GM19240 (cell line): ENCODE measurements at regions not wholly inside any gene's neighbourhood (a gene's known extent, or its start where the extent isn't known, plus 50 kb on each side); places are given as distances from the start of the nearest gene placed in this dataset.

Experiments used
- DNase-seq: peaks from one replicate; pipeline ENCODE4 v3.0.0; 2011; ENCODE audit warnings: low spot score; ENCODE audit not compliant: insufficient read length

DNA sequence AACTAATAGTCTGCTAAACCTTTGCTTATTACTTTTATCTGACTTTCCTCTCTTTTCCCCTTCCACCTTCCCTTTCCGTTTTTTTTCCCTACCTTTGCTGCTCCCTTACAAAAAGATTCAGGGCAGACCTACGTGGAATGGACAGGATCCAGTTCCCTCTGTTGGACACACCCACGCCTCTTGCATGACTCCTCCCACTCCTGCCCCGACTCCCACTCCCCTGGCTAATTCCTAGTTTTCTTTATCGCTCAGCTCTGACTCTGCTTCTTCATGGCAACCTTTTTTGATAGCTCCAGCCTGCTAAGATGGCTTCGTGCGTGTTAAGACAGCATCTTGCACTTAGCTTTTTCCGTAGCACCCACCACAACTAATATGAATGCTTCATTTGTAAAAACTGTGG is 715.6 kb upstream of the NRSN1 start:
- DNase-seq, result no peak

DNA sequence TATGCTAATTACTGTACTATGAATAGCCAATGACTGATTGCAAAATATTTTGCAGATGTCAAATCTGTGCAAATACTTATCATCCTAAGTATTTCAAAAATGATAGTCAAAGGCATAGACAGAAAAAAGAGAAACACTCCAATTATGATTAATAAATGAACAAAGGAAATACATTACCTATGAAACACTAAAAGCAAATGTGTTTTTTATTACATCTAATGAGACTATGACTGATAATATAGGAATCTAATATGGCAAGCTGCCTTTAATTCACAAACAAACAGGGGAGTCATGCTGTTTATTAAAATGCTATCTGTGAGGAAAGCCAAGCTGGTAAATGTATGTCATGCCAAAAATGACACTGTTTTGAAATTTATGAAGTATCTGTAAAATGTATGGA is 713.2 kb upstream of the NRSN1 start:
- DNase-seq, result no peak

DNA sequence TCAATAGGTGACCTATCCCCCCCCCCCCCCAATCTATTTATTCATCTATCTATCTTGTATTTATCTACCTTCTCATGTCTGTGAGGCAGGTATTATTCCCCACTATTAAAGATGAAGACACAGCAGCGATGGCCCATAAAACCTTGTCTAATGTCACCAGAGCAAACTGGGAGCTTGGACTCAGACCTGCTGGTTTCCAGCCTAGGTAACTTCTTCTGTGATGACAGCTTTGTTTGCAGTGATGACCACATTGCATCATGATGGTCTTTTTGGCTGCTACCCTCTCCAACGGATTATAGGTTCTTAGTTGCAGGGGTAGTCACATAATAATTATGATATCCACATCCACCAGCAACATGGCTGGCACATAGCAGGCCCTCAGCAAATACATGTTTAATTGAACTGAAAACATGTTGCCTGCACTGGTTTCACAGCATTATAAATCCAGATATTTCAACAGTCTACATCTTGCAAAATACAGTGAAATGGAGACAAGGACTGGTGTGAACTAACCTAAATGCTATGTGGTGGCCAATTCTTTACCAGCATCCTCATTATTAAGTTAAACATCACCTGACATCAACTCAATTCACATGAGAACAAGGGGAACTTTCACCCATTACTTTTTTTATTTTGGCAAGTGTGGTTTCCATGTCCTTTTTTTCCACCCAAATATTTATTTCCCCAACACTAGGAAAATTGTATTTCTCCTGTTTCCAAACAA is 712.5 kb upstream of the NRSN1 start:
- DNase-seq, result no peak

DNA sequence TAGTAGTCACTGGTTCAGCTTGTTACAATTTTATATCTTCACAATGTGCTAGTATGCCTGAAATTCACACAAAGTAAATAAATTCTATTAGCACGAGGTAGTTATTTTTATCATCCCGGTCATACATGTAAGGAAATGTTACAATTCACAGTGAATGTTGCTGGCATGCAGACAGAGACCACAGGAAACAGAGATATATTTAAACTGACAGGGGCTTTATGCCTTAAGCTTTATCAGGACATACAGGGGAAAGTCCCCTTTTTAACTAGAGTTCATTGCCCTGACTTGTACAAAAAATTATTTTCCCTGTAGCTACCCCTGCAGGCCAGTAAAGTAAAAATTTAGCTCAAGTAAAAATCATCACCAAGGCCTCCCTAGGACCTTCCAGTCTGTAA is 712.0 kb upstream of the NRSN1 start:
- DNase-seq, result no peak

DNA sequence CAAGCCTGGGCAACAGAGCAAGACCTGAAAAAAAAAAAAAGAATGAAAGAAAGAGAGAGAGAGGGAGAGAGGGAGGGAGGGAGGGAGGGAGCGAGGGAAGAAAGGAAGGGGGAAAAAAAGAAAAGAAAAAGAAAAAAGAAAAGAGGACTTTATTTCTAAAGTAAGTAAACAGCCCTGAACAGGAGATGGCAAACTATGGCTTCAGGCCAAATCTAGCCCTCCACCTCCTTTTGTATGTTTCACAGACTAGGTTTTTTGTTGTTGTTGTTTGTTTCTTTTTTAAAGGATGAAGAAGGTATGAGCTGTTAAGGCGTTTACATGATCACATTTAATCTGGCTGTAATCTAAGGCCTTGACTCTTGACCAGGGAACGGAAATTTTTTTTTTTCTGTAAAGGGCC is 711.1 kb upstream of the NRSN1 start:
- DNase-seq, result no peak

DNA sequence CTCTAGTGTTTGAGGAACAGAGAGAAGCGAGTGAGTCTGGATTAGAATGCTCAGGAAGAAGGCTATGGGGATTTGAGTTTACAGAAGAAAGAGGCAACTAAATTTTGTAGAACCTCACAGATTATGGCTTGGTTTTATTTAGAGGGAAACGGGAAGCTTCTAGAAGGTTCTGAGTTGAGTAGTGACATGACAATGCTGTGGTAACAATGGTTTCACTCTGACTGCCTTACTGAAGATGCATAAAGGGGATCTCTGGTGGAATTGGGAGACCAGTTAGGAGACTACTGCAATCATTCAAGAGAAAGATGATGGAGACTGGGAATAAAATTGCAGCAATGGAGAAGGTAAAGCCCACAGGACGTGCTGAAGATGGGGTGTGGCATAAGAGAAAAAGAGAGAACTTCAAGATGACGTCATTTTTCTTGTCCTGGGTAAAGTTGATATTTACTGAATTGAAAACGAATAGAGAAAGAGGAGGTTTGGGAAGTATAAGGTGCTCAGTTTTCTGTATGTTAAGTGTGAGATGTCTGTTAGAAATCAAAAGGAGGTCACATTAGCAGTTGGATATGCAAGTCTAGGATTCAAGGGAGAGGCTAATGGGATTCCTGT is 710.1 kb upstream of the NRSN1 start:
- no peak for DNase-seq

DNA sequence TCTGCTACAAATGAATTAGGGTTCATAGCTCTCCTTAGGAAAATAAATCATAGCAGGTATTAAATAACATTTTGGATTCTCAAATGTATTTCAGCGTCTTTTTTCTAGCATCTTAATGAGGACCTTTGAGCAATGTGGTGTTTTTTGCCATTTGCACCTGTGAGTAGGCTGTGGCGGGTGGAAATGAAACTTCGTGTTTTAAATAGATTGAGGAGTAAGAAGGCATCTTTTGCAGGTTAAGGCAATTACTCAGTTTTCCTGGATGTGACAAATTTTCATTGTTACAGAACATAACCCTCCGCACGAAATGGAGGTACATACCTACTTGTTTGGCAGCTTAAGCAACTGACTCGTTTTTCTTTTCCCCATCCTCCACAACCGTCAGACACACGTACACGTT is 708.9 kb upstream of the NRSN1 start:
- no peak for DNase-seq

DNA sequence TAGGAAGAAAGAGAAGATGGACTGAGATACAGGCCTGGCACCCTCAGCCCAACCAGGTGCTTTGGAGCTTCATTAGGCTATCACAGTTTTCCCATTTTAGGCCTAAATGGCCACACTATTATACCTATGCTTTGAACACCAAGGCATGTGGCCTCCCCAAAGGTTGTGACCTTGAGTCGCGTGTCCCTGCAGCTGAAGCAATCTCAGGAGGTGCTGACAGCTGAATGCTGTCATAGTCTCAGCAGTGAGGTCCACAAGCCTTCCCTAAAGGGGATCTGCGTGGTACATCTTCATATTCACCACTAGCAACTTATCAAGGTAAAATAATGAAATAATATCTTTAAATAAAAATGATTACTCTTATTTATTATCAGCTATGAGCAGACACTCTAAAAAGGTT is 707.9 kb upstream of the NRSN1 start:
- DNase-seq, result no peak

DNA sequence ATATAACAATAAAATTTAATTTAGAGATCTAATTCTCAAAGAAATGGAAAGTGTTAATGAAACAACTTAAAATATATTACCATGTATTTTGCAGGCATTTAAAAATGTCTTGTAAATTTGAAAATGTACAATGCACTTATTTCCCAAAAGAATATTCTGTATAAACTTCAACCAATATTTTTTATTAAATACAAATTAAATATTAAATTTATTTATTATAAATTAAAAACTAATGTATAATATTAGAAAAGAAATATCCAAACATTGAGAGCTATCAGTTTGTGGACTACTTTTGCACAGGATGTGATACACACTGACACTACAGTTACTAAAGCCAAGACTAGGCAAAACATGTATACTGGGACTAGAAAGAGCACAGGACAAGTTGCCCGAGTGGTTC is 707.0 kb upstream of the NRSN1 start:
- DNase-seq, result no peak

DNA sequence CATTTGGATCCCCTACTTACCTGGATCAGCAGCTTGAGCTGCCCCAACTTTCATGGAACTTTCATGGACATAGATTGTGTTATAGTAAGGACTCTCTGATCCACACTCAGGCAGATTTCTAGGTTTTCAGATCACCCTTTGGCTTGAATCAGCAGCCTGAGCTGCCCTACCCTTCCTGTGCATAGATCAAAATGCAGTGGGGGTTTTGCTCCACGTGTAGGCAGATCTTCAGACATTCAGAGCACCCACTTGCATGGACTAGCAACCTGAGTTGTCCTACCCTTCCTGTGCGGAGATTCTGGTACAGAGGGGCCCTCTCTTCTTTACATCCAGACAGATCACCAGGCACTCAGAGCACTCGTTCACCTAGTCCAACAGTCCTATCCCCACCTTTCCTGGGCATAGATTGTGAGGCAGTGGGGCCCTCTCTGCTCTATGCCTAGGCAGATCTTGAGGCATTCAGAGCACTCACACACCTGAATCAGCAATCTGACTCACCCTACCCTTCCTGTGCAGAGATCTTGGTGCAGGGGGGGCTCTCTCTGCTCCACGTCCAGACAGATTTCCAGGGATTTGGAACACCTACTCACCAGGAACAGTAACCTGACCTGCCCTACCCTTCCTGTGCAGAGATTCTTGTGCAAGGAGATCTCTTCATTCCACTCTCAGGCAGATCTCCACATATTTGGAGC is 705.2 kb upstream of the NRSN1 start:
- DNase-seq, result no peak

DNA sequence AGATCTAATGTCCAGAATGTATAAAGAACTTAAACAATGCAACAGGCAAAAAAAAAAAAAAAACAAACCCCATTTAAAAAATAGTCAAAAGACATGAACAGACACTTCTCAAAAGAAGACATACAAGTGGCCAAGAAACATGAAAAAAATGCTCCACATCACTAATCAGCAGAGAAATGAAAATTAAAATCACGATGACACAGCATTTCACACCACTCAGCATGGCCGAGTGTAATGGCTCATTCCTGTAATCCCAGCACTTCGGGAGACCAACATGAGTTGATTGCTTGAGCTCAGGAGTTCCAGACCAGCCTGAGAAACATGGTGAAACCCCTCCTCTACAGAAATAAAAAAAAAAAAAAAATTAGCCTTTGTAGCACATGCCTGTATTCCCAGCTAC is 701.4 kb upstream of the NRSN1 start:
- no peak for DNase-seq

DNA sequence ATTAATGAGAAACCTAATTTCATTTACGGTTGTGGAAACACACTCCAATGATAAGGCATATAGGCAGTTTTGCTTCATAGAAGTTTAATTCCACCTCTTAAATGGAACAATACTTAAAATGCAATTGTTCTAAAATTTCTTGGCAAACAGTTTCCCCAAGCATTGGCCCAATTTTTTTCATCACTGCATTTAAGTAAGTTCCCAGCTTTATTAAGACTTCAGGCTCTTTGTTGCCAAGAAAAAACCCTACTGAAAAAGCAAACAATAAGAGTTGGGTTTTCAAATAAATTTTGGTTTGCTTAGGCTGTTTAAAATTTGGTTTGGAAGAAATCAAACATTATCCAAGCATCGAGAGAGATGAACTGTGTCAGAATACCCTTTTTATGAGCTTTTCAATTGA is 690.9 kb upstream of the NRSN1 start:
- no peak for DNase-seq

DNA sequence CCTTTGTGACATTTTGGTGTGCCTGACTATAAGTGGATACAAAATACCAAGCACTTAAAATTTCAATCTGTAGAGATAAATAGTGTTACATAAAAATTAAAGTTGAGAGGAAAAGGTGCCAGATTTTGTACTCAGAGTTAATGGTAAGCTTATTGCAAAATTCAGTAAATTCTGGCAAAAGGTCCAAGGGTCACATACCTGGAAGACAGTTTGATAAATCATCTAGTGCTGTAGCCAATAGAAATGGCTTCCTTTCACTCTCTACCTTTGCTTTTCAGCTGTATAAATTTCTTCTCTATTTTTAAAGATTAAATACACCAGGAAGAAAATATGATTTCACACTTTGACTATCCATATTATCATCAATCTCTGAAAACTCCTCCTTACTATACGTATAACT is 690.2 kb upstream of the NRSN1 start:
- no peak for DNase-seq

DNA sequence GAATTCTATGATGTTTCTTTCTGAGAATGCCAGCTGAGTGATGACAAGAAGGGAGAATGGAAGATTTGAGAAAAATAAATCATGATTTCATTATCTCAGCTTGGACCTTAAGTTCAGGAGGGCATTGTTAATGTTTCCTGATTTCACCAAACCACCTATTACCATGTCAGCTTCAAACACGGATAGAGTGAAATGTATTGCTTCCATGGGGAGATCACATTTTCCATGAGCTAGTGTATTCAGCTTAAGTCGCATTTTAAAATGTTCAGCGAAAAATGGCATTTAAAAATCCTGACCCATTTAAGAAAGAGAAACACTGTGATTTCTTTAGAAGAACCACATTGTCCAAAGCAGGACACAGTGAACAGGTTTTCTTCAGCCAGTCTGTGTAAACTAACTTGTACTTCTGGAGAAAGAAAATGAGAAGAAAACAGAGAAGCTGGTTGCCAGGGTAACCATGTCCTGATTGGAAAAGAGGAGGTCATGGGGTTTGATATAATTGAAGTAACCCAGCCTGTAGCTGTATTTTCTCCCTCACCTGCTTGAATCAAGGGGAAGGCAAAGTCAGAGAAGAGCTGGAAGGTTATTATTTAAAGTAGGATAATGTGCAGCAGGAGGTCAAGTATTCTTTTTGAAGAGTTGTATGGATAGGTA is 684.1 kb upstream of the NRSN1 start:
- DNase-seq, result no peak

DNA sequence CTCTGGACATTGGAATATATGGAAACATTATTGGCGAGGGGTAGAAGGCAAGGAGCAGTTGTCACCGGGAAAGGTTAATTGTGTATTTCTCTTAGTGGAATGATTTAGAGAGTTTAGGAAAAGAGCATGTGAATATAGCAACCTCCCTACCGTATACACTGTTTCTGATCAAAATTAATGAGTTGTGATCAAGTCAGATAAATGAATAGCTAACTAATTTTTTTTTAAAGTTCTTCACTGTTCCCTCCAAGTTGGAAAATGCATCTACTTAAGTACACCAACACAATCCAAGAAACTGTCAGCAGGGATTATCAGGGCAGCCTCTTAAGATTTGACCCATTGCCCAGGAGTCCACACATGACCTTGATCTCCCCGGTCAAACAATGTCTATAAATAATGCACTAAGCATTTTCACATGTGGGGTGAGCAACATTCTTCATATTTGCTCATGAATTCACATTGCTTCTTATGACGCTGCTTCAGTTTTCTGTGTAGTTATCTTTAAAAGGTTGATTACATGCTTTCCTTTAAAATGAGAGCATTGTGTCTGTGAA is 680.8 kb upstream of the NRSN1 start:
- no peak for DNase-seq

DNA sequence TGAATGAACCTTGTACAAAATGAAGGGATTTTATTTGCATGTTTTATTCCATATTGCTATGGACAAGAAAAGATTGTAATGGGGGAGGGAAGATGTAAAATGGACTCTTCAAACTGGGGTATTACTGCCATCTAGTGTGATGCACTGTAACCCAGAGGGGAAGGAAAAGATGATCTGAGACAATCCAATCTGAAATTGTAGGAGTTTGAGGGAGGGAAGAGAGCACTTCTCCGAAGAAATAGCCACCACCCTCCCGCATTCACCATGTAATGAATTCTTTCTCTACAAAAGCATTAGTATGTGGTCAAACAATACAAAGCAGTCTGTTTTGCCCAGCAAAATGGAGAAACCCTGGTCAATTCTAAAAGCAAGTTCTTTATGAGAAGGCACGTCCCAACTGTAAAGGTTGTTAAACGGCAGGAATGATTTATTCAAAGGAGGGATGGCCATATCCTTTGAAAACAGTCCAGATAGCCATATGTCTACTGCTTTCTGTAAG is 679.5 kb upstream of the NRSN1 start:
- no peak for DNase-seq

DNA sequence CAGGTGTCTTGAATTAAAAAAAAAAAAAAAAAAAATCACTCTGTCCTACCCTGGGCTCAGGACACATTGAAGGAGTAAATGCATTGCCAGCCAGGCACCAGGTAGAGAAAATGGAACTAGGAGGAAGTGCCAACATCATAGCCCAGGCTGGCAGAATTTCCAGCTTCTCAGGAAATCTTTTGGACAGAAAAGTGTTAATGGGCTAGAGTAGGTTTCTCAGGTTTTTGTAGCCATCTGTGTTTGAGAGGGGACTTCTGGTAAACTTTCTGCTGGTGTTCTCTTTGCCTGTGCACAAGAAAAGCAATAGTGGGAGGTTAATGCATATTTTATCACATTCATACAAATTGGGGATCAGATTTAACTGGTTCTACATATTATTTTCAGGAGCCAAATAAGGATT is 678.3 kb upstream of the NRSN1 start:
- DNase-seq, result no peak

DNA sequence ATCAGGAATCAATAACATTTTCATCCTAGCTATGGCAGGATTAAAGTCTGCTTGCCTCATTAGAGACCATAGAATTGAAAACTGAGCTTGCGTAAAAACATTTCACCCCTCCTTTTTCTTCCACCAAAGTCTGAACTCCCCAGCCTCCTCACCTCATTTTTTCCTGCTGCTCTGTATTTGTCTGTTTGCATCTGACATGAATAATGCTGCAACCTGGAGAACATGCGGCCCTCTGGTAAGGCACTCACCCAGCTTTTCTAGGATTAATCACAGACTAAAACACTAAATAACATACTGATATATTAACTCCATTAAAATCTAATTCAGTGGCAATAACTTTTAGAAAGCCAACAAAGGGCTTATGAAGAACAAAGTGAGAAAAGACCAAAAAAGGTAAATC is 677.7 kb upstream of the NRSN1 start:
- no peak for DNase-seq

DNA sequence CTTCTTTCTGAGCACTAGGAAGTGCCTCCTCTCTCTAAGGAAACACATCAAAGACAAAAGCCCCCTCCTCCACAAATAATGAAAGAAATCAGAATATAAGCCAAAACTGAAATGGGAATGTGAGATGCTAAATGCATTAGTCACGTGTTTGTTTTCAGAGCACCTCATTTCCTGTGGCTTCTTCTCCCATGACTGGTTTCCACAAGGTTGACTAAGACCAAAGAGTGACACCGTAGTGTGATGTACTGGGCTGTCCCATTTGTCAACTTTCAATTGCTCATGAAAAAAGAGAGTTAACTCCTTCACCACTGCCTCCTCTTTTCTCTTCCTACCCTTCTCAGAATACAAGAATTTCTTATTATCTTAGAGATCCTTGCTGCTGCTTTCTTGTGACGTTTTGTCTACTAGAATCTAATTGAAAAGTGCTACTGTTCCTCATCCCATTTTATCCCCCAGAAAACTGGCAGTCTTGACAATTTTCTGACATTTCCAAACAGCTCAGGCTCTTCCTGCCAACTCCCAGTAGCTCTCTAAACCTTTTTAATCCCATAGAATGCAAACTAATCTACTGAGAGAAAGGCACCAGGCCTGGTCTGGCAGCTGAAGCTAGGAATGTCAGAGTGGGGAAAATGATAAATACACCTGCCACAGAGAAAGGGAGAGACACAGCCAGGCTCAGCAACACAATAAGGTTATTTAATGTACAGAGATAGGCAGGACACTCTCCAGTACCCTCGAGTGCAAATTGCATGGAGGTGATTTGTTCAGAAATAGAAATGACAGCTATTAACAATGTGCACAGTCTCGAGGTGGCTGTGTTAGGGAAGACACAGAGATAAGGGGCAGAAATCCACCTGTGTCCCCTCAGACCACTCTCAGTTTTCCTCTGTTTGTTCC is 671.7 kb upstream of the NRSN1 start:
- no peak for DNase-seq

DNA sequence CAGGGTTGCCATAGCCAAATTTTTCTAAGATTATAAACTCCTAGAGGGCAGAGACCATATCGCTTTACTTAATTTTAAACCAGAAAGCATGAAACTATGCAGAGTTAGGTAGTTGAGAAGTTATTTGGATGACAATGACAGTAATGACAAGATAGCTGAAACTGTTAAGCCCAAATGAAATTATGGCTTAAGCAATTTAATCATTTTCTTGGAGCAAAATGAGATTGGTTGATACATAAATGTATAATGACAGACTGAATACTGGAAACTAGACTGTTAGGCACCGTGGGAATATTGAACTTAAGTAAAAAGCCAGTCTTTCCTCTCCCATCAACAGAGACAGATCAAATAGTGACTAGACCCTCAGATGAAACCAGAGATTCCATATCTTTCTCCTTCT is 670.3 kb upstream of the NRSN1 start:
- no peak for DNase-seq

DNA sequence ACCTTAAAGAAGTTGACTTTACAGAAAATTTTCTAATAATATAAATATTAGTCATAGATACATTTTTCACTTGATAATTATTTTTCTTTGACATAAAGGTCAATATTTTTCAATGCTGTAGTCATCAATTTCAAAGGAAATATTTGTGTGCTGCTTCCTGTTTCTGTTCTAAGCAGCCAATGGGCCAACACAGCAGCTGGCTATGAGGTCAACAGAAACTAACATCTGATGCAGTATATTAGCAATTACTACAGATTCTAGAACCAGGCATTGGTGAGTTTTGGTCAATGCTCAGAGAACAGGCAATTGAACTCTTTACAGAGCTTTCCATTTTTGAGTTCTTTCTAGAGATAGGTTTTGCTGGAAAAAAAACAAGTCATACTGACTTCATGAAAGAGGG is 669.6 kb upstream of the NRSN1 start:
- no peak for DNase-seq
